ENCODE measurements at regions not wholly inside any gene's neighbourhood (a gene's known extent, or its start where the extent isn't known, plus 50 kb on each side); places are given as distances from the start of the nearest gene placed in this dataset.
"Not testable (repeated sequence)": the region's sequence is repeated elsewhere in the genome, so short reads cannot be mapped to it uniquely, and the experiment has no call there.

DNA sequence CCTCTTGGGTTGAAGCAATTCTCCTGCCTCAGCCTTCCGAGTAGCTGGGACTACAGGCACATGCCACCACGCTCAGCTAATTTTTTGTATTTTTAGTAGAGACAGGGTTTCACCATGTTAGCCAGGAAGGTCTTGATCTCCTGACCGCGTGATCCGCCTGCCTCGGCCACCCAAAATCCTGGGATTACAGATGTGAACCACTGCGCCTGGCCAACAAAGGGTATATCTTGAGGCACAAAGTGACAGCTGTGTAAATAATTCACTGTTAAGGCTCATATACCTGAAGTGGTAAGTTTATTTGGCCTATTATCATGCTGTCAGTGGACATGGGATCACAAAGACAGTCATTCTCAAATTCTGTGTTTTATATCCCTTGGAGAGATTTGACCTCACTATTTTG is 688.5 kb upstream of the PCDH20 start:
- DNase-seq (ENCODE audit: low spot score): not testable (repeated sequence)

- DNase-seq (ENCODE audit: low spot score): no peak
Measured at GRCh38 chr13:62096652-62097051, 681.0 kb upstream of the PCDH20 start.

GRCh38 chr13:62094932-62095331 is 679.3 kb upstream of the PCDH20 start:
- no peak for DNase-seq (ENCODE audit: low spot score)

DNA sequence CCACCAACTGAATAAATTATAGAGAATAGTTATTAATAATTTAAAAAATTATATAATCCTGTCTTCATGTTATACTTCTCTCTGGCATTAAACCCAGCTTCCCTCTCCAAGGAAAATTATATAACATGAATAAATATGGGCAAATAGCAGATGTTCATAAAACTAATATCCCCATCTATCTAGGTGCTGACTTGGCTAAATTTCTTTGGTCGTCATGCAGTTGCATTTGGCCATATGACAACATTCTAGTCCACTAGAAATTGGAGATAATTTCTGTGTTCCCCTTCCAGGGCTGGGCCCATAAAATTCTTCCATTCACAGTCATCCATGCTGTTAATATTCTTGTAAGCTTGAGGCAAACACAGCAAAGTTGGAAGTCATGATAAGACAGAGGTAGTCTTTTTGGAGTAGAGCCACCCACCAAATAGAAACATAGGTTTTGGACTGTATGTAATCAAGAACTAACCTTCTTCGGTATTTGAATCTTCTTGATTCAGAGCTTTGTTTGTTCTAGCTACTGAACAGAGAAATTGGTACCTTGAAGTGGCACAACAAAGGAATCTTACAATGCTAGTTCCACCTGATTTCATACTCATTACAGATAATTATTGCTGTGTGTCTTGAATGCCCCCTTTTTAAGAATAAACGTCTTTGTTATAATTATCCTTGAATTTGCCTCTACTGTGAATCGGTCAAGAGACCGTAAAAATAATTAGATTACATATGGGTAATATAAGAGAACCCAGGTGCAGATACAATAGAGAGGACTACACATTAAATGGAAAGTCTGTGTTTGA is 678.5 kb upstream of the PCDH20 start:
- DNase-seq (ENCODE audit: low spot score): no peak

GRCh38 chr13:62092949-62093348 is 677.3 kb upstream of the PCDH20 start:
- DNase-seq (ENCODE audit: low spot score): no peak

GRCh38 chr13:62092536-62092935 is 676.9 kb upstream of the PCDH20 start:
- no peak for DNase-seq (ENCODE audit: low spot score)

DNA sequence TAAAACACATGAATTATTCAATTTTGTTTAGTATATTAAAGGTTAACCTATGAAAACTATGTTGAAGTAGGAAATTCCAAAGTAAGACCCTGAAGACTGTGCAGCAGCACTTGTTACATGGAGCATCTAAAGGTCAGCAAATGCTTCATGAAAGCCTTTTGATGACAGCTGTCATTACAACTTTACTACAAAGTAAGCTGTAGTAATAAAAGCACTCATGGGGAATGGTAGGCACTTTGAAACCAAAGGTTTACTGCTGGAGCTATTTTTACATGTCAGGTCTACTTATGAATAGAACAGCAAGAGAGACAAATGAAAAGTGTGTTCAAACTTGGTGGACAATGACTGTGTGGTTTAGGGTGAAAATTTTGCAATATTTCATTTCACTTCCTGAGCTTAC is 672.5 kb upstream of the PCDH20 start:
- no peak for DNase-seq (ENCODE audit: low spot score)

- DNase-seq (ENCODE audit: low spot score): no peak
Measured at GRCh38 chr13:62087124-62087523, 671.5 kb upstream of the PCDH20 start.

DNA sequence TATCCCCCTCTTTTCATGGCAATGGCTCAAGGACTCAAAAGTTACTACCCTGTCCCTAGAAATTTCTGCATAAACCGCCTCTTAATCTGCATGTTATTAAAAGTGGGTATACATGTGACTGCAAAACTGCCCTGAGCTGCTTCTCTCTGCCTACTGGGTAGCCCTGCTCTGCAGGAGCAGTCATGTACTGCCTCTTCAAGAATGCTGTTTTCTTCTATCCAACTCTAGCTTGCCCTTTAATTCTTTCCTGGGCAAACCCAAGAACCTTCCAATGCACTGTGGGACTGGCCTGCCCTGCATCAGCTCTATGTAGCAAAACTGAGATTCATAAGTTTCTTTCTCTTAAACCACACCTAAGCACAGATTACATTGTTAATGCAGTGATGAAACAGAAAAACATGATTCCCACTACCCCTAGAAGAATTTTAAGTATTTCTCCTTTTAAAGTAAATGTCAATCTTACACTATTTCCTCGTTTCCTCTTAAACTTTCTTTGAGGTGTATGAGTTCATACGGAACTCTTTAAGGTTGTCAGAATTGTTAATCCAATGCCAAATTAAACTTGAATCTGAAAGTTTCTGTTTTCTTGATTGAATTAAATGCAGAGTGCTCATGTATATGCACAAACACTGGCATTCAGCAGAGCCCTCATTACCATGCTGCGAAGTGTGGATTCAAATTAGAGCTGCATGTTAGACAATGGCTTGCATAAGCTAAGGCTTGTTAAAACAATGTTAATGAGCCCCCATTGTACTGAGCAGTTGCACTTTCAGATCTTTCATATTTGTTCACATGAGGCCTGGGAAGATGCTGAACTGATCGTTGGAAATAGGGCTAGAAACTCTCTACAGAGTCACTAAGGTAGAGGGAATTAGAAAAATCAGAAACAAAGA is 669.9 kb upstream of the PCDH20 start:
- DNase-seq (ENCODE audit: low spot score): no peak

GRCh38 chr13:62084728-62085127 is 669.1 kb upstream of the PCDH20 start:
- DNase-seq (ENCODE audit: low spot score): no peak

DNA sequence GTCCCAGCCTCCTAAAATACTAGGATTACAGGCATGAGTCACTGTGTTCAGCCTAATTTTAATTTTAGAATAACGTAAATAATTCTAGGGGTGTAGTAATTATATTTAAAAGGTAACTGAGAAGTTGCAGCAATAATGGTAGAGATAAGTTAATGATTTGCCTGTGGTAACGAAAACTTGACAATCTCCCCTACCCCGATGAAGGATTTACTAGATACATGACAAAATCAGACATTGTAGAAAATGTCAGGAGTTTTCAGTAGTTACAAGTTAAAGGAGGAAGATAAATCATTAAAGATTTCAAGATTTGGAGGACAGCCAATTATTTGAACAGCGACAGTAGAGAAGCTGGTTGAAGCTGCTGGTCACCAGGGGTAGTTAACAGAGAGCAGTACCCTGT is 652.2 kb upstream of the PCDH20 start:
- no peak for DNase-seq (ENCODE audit: low spot score)

DNA sequence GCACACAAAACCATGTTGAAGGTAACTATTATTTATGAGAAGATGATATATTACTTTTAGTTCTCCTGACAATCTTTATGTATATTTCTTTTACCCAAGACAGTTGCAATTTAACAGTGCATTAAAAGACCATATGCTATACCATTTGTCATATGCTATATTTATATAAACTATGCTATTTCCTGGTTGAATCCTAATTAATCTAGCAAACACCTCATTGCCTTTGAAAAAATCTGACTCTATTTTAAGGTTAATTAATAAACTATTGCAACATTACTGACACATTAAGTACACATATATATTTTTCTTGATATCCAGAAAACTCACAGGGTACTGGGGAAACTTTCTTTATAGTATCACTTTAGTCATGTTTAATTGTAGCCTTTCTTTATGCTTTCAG is 649.4 kb upstream of the PCDH20 start:
- no peak for DNase-seq (ENCODE audit: low spot score)

GRCh38 chr13:62061751-62062150 is 646.1 kb upstream of the PCDH20 start:
- DNase-seq (ENCODE audit: low spot score): no peak

GRCh38 chr13:62060570-62060969 is 644.9 kb upstream of the PCDH20 start:
- DNase-seq (ENCODE audit: low spot score): no peak

- DNase-seq (ENCODE audit: low spot score): no peak
Measured at GRCh38 chr13:62057286-62057685, 641.6 kb upstream of the PCDH20 start.

DNA sequence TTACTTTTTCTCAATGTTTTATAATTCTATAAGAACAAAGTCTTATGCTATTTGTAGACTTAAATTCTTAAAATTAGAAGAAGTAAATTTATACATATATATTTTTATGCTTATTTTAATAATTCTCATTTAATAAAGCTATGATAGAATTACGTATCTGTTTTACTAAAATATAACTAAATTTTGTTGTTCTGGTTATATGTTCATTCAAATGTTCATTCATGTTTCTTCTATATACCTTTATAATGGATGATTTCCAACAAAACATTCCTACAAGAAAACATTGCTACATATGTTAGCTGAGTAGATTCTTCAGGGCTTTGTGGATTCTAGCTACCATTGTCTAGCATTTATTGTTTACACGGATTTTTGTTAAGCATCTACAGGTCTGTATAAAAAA is 634.3 kb upstream of the PCDH20 start:
- DNase-seq (ENCODE audit: low spot score): no peak

DNA sequence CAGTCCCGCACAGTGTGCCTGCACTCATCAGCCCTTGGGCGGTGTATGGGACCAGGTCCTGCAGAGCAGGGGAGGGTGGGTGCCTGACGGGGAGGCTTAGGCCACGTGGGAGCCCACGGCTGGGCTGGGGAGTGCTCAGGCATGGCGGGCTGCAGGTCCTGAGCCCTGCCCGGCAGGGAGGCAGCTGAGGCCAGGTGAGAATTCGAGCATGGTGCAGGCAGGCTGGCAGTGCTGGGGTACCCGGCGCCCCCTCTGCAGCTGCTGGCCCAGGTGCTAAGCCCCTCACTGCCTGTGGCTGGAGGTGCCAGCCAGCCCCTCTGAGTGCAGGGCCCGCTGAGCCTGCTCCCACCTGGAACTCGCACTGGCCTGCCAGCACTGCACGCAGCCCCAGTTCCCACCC is 630.9 kb upstream of the PCDH20 start:
- no peak for DNase-seq (ENCODE audit: low spot score)

- DNase-seq (ENCODE audit: low spot score): no peak
Measured at GRCh38 chr13:62043600-62043999, 628.0 kb upstream of the PCDH20 start.

DNA sequence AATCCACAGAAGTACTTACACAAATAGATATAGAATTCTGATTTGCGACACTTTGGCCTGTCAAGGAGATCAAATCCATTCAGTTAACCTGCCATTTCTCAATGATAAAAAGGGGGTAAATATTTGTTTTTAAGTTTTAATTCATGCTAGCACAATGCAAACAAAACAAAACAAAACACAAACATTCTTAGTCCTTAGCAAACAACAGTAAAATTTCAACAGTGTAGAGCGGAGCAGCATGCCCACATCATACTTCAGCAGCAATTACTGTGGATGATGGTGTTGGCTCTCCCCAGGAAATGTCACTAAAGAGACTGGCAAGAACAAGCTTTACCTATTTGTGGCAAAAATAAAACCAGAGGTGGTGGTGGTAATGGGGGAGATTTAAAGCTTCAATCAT is 625.2 kb upstream of the PCDH20 start:
- DNase-seq (ENCODE audit: low spot score): no peak

DNA sequence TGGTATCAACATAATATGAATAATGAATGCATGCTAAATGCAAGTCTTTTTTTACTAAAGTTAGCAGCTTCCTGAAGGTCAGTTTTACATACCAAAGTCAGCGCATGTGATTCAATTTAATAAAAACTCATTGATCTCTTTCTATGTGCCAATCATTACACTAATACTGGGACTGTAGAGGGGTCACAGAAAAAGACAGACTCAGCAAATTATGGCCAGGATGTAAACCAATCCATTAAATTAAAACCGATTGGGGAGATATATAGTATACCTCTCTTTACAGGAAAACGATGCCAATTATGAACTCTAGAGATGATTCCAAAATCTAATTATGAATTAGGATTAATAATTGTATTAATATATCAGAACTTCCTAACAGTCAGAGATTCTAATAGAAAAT is 624.4 kb upstream of the PCDH20 start:
- DNase-seq (ENCODE audit: low spot score): no peak

DNA sequence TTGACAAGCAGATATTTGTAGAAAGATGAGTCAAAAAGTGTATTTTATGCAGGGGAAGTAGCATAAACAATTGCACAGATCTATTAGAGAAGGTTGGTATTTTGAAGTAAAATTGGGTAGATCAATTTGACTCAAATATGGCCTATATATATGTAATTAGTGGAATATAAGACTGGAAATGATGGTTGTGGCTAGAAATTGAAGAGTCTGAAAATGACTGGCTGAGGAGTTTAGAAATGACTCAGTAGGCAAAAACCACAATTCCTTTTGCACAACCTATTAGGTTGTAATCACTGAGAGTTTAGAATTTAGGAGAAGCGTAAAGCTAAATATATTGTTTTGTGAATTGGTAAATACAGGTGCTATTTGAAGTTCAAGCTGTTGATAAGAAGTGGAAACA is 622.6 kb upstream of the PCDH20 start:
- DNase-seq (ENCODE audit: low spot score): peak; percentile 40

- no peak for DNase-seq (ENCODE audit: low spot score)
Measured at GRCh38 chr13:62035981-62036380, 620.3 kb upstream of the PCDH20 start.

- no peak for DNase-seq (ENCODE audit: low spot score)
Measured at GRCh38 chr13:62033934-62034333, 618.3 kb upstream of the PCDH20 start.

Measured in activated CD4-positive, alpha-beta T cell treated with anti-CD3 and anti-CD28 coated beads, Interleukin-2, Interleukin-4, amounts not matched to agents 100 ng/mL and 50 ng/mL, durations not matched to agents 16 hours and 8 hours (primary cell).